HEK293 (cell line): ENCODE measurements at regions not wholly inside any gene's neighbourhood (a gene's known extent, or its start where the extent isn't known, plus 50 kb on each side); places are given as distances from the start of the nearest gene placed in this dataset.
"Not testable (repeated sequence)": the region's sequence is repeated elsewhere in the genome, so short reads cannot be mapped to it uniquely, and the experiment has no call there.

Experiments used
- CTCF ChIA-PET: fragments of 350-600 bp; formaldehyde crosslinking; extraction: SDS; loops from one replicate; lab custom pipeline; 2021; ENCODE audit warnings: antibody characterized with exemption; lab: Yijun Ruan, JAX
- POLR2A ChIA-PET: fragments of 300-600 bp; formaldehyde crosslinking; extraction: SDS; loops from one replicate; lab custom pipeline; 2020; ENCODE audit warnings: antibody characterized with exemption, inconsistent platforms; lab: Yijun Ruan, JAX
- H3K27ac ChIP-seq: fragments of 200-500 bp; sonication (Bioruptor generic); 2 replicates; pipeline ENCODE4 v1.5.1; 2014; ENCODE audit warnings: low read depth, low read length, control low read depth, inconsistent platforms; ENCODE audit errors: extremely low read depth
- H3K36me3 ChIP-seq, 2 experiments: fragments of 200-500 bp in 1 of 2; sonication (Bioruptor generic) in 1 of 2; 1 replicate in 1 of 2; 2 replicates in 1 of 2; pipeline ENCODE4 v1.5.1; 2014 to 2017; ENCODE audit warnings: inconsistent platforms in 2 of 2, low read length in 2 of 2; ENCODE audit not compliant: control insufficient read depth in 2 of 2, insufficient read depth in 1 of 2
- H3K4me1 ChIP-seq: fragments of 200-500 bp; sonication (Bioruptor generic); 2 replicates; pipeline ENCODE4 v1.5.1; 2014; ENCODE audit warnings: mild to moderate bottlenecking, low read length, inconsistent platforms; ENCODE audit not compliant: control insufficient read depth, insufficient read depth
- H3K4me3 ChIP-seq: 2 replicates; pipeline ENCODE4 v1.5.1; 2011; ENCODE audit warnings: low read depth, mild to moderate bottlenecking, control low read depth, low read length, moderate library complexity
- H3K9me3 ChIP-seq: fragments of 200-500 bp; sonication (Bioruptor generic); 2 replicates; pipeline ENCODE4 v1.5.1; 2014; ENCODE audit warnings: low read depth, low read length, inconsistent platforms; ENCODE audit not compliant: control insufficient read depth, insufficient read depth
- GLIS1 ChIP-seq: fragments of 450-650 bp; formaldehyde crosslinking; IDR thresholded peaks from 2 replicates; pipeline ENCODE4 v1.5.1; 2016; ENCODE audit warnings: missing biosample characterization, missing genetic modification characterization
- INSM2 ChIP-seq: fragments of 450-650 bp; formaldehyde crosslinking; IDR thresholded peaks from 2 replicates; pipeline ENCODE4 v1.5.1; 2016; ENCODE audit warnings: missing biosample characterization, missing genetic modification characterization
- OSR2 ChIP-seq: fragments of 450-650 bp; formaldehyde crosslinking; IDR thresholded peaks from 2 replicates; pipeline ENCODE4 v1.5.1; 2016; ENCODE audit warnings: missing biosample characterization, missing genetic modification characterization
- PRDM2 ChIP-seq: fragments of 450-650 bp; formaldehyde crosslinking; IDR thresholded peaks from 2 replicates; pipeline ENCODE4 v1.5.1; 2016; ENCODE audit warnings: missing biosample characterization, missing genetic modification characterization, borderline replicate concordance
- REST ChIP-seq: fragments of 450-650 bp; formaldehyde crosslinking; IDR thresholded peaks from 2 replicates; pipeline ENCODE4 v1.5.1; 2016; ENCODE audit warnings: missing biosample characterization, missing genetic modification characterization
- ZBTB26 ChIP-seq: fragments of 450-650 bp; formaldehyde crosslinking; optimal IDR thresholded peaks from 2 replicates; pipeline ENCODE3; 2016; ENCODE audit warnings: missing biosample characterization, mild to moderate bottlenecking, missing genetic modification characterization
- ZBTB8A ChIP-seq: fragments of 450-650 bp; formaldehyde crosslinking; IDR thresholded peaks from 2 replicates; pipeline ENCODE4 v1.5.1; 2016; ENCODE audit warnings: missing biosample characterization, missing genetic modification characterization
- ZNF132 ChIP-seq: fragments of 450-650 bp; formaldehyde crosslinking; IDR thresholded peaks from 2 replicates; pipeline ENCODE4 v1.5.1; 2017; ENCODE audit warnings: missing biosample characterization, missing genetic modification characterization, borderline replicate concordance
- ZNF19 ChIP-seq: fragments of 450-650 bp; formaldehyde crosslinking; IDR thresholded peaks from 2 replicates; pipeline ENCODE4; 2016; ENCODE audit warnings: missing biosample characterization, missing genetic modification characterization, low read depth
- ZNF362 ChIP-seq: fragments of 450-650 bp; formaldehyde crosslinking; IDR thresholded peaks from 2 replicates; pipeline ENCODE4 v1.5.1; 2016; ENCODE audit warnings: missing biosample characterization, missing genetic modification characterization
- ZNF488 ChIP-seq: fragments of 450-650 bp; formaldehyde crosslinking; IDR thresholded peaks from 2 replicates; pipeline ENCODE4 v1.5.1; 2016; ENCODE audit warnings: missing biosample characterization, missing genetic modification characterization
- ZNF501 ChIP-seq: fragments of 450-650 bp; formaldehyde crosslinking; IDR thresholded peaks from 2 replicates; pipeline ENCODE4 v1.5.1; 2016; ENCODE audit warnings: missing biosample characterization, missing genetic modification characterization
- ZNF561 ChIP-seq: fragments of 450-650 bp; IDR thresholded peaks from 2 replicates; pipeline ENCODE4 v1.5.1; 2018; ENCODE audit warnings: missing biosample characterization, missing genetic modification characterization, borderline replicate concordance

- Histone ChIP-seq H3K36me3 (no peaks in the 10 kb centered on the region), H3K27ac (no peak overlapping the region), H3K4me1 (no peaks in the 10 kb centered on the region), H3K9me3 (no peaks in the 10 kb centered on the region)
- POLR2A ChIA-PET, result no interaction called here
- TF ChIP-seq GLIS1 (no peak), ZNF488 (no peak), ZNF362 (tag by site-specific recombination) (no peak), ZBTB8A (tag by site-specific recombination) (no peak), ZNF501 (tag by site-specific recombination) (no peak), ZNF19 (tag by site-specific recombination) (no peak), INSM2 (tag by site-specific recombination) (no peak), ZBTB26 (no peak), PRDM2 (tag by site-specific recombination) (no peak), OSR2 (tag by site-specific recombination) (no peak), ZNF132 (tag by site-specific recombination) (no peak), ZNF561 (tag by site-specific recombination) (no peak), REST (no peak)
- TF ChIP-seq, all 188 proteins: peak for 0
- no peak overlapping the region for H3K4me3 ChIP-seq
- CTCF ChIA-PET, result interaction anchor here (0.7 kb wide), 2 partner anchors 29 to 468 kb away, joined by 3 read pairs; no protein-coding TSS in a partner anchor
These were observed 85.1 kb downstream of the TNFRSF13B start for GRCh38 chr17:16886655-16887322.

DNA sequence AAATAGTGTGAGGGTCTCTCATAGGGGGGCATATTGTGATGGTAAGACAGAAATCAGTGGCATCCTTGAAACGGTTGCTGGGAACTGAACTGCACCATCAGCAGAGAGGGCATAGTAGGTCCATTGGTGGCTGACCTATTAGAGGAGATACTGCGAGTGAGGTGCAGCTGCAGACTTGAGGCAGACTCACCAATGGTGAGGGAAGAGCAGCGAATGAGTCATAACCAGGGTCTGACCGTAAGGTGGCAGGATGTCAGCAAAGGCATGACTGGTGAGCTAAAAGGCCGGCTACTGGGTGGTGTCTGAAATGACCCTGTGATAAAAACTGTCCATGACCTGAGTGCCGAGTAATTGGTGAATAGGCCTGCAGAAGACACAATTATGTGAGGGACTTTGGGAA, 86.7 kb downstream of the TNFRSF13B start:
- H3K27ac ChIP-seq, H3K36me3 ChIP-seq, H3K9me3 ChIP-seq, H3K4me3 ChIP-seq, H3K4me1 ChIP-seq, POLR2A ChIA-PET: not testable (repeated sequence)
- CTCF ChIA-PET, result interaction anchor here (0.9 kb wide), 1 partner anchor 23 kb away, joined by 5 read pairs; no protein-coding TSS in a partner anchor

GRCh38 chr17:16882926-16883265, 89.0 kb downstream of the TNFRSF13B start:
- POLR2A ChIA-PET, H3K36me3 ChIP-seq: not testable (repeated sequence)

More at GRCh38 chr17:16882926-16883265, 89.0 kb downstream of the TNFRSF13B start:
- CTCF ChIA-PET, H3K4me3 ChIP-seq, H3K9me3 ChIP-seq, H3K4me1 ChIP-seq, H3K27ac ChIP-seq: not testable (repeated sequence)
